GM18951 (cell line): ENCODE measurements at regions not wholly inside any gene's neighbourhood (a gene's known extent, or its start where the extent isn't known, plus 50 kb on each side); places are given as distances from the start of the nearest gene placed in this dataset.
"Not testable (repeated sequence)": the region's sequence is repeated elsewhere in the genome, so short reads cannot be mapped to it uniquely, and the experiment has no call there.

Experiments
- POLR2A ChIP-seq: IDR thresholded peaks from 4 replicates; pipeline ENCODE4 v1.6.1; 2011; ENCODE audit warnings: mild to moderate bottlenecking; ENCODE audit not compliant: insufficient read length, insufficient read depth; ENCODE audit errors: extremely low read depth
- in situ Hi-C: fragments of 300-500 bp; cut with MboI; formaldehyde crosslinking; loops from one replicate; pipeline ENCODE4 v1.12.0; 2022; ENCODE audit warnings: low sequenced_read_pairs, mixed read lengths, inconsistent platforms; ENCODE audit not compliant: unreplicated experiment

- TF ChIP-seq POLR2A = no peak
- in situ Hi-C loops = no loop called here
Observed at GRCh38 chr2:106339609-106340008, 128.6 kb downstream of the RGPD3 start.

GRCh38 chr2:106339132-106339531, 129.1 kb downstream of the RGPD3 start:
- in situ Hi-C loops = no loop called here
- TF ChIP-seq POLR2A = no peak

GRCh38 chr2:106338043-106338442, 130.2 kb downstream of the RGPD3 start:
- TF ChIP-seq POLR2A = no peak
- in situ Hi-C loops = no loop called here

GRCh38 chr2:106336737-106337136, 131.5 kb downstream of the RGPD3 start:
- in situ Hi-C loops = no loop called here
- TF ChIP-seq POLR2A = no peak

- TF ChIP-seq POLR2A = no peak
- in situ Hi-C loops = no loop called here
Observed at GRCh38 chr2:106336108-106336507, 132.1 kb downstream of the RGPD3 start.

- no peak for TF ChIP-seq POLR2A
- in situ Hi-C loops = no loop called here
Observed at GRCh38 chr2:106334802-106335201, 133.4 kb downstream of the RGPD3 start.

- in situ Hi-C loops = not testable (repeated sequence)
Observed at GRCh38 chr2:106333253-106333873, 134.8 kb downstream of the RGPD3 start.

GRCh38 chr2:106332054-106332453, 136.2 kb downstream of the RGPD3 start:
- in situ Hi-C loops = no loop called here
- TF ChIP-seq POLR2A = no peak

GRCh38 chr2:106330384-106331261, 136.5 kb upstream of the UXS1 start:
- in situ Hi-C loops = not testable (repeated sequence)

GRCh38 chr2:106323337-106324013, 129.4 kb upstream of the UXS1 start:
- in situ Hi-C loops = no loop called here
- TF ChIP-seq POLR2A = no peak

- TF ChIP-seq POLR2A = no peak
- in situ Hi-C loops = no loop called here
Observed at GRCh38 chr2:106322281-106322680, 128.2 kb upstream of the UXS1 start.

GRCh38 chr2:106320439-106320838, 126.3 kb upstream of the UXS1 start:
- in situ Hi-C loops = not testable (repeated sequence)

- in situ Hi-C loops = no loop called here
- TF ChIP-seq POLR2A = no peak
Observed at GRCh38 chr2:106316915-106317314, 122.8 kb upstream of the UXS1 start.

- in situ Hi-C loops = no loop called here
- TF ChIP-seq POLR2A = no peak
Observed at GRCh38 chr2:106314444-106314843, 120.3 kb upstream of the UXS1 start.
